Immature natural killer cell (primary cell): ENCODE measurements at regions not wholly inside any gene's neighbourhood (a gene's known extent, or its start where the extent isn't known, plus 50 kb on each side); places are given as distances from the start of the nearest gene placed in this dataset.
A peak's percentile ranks its signal among the peaks of the same experiment; 100 is the strongest.
"Not testable (repeated sequence)": the region's sequence is repeated elsewhere in the genome, so short reads cannot be mapped to it uniquely, and the experiment has no call there.

ENCODE experiments used
- DNase-seq, 3 donors: peaks; one replicate each; pipeline ENCODE4 v3.0.0; 2022; ENCODE audit warnings: mixed read lengths in 1 of 3
- H3K27ac Mint-ChIP-seq, 6 donors: one replicate each; pipeline ENCODE4 v1.8.0; 2020; ENCODE audit warnings: mixed read lengths in 6 of 6, mild to moderate bottlenecking in 5 of 6, inconsistent platforms in 4 of 6, moderate library complexity in 3 of 6
- H3K27me3 Mint-ChIP-seq, 3 donors: one replicate each; pipeline ENCODE4 v1.8.0; 2020 to 2021; ENCODE audit warnings: low read depth in 3 of 3, mild to moderate bottlenecking in 3 of 3, mixed read lengths in 3 of 3, moderate library complexity in 3 of 3, inconsistent platforms in 1 of 3
- H3K36me3 Mint-ChIP-seq, 3 donors: one replicate each; pipeline ENCODE4 v1.8.0; 2020; ENCODE audit warnings: mixed read lengths in 3 of 3, inconsistent platforms in 2 of 3, mild to moderate bottlenecking in 2 of 3
- H3K4me1 Mint-ChIP-seq, 2 donors: one replicate each; pipeline ENCODE4 v1.8.0; 2020; ENCODE audit warnings: inconsistent platforms in 2 of 2, mild to moderate bottlenecking in 2 of 2, mixed read lengths in 2 of 2, moderate library complexity in 1 of 2
- H3K4me3 Mint-ChIP-seq, 5 donors: one replicate each; pipeline ENCODE4 v1.8.0; 2020; ENCODE audit warnings: mild to moderate bottlenecking in 5 of 5, mixed read lengths in 5 of 5, inconsistent platforms in 3 of 5, moderate library complexity in 3 of 5
- H3K9me3 Mint-ChIP-seq, 6 donors: one replicate each; pipeline ENCODE4 v1.8.0; 2020; ENCODE audit warnings: mild to moderate bottlenecking in 6 of 6, mixed read lengths in 6 of 6, inconsistent platforms in 4 of 6, moderate library complexity in 3 of 6

DNA sequence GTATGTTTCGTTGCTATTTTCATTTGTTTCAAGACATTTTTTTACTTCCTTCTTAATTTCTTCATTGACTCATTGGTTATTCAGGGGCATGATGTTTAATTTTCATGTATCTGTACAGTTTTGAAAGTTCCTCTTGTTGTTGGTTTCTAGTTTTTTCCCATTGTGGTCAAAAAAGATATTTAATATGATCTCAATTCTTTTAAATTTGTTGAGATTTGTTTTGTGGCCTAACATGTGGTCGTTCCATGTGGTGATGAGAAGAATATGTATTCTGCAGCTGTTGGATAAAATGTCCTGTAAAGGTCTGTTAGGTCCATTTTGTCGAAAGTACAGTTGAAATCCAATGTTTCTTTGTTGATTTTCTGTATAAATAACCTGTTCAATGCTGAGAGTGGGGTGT, 110.3 kb upstream of the MAP4K4 start:
- no peaks in the 10 kb centered on the region for H3K4me1 Mint-ChIP-seq
- H3K4me3 Mint-ChIP-seq: no peak overlapping the region
- peaks cover 1 to 18% (median 4%) of the 10 kb centered on the region in 3 donors for H3K27me3 Mint-ChIP-seq
- H3K36me3 Mint-ChIP-seq: peaks cover 0 to 8% (median 0%) of the 10 kb centered on the region in 3 donors
- peaks cover 3 to 14% (median 8%) of the 10 kb centered on the region in 6 donors for H3K9me3 Mint-ChIP-seq
- H3K27ac Mint-ChIP-seq: no peak overlapping the region
- DNase-seq: no peak

DNA sequence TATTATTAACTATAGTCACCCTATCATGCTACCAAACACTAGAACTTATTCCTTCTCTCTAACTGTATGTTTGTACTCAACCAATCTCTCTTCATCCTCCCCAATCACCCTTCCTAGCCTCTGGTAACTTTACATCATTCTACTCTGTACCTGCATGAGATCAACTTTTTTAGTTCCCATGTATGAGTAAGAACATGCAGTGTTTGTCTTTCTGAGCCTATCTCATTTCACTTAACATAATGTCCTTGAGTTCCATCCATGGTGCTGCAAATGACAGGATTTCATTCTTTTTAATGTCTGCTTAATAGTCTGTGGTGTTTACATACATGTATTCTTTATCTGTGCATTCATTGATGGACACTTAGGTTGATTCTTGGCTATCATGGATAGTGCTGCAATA, 108.9 kb upstream of the RFX8 start:
- Mint-ChIP-seq H3K9me3 (peaks cover 0 to 9% (median 3%) of the 10 kb centered on the region in 6 donors), H3K4me3 (no peak overlapping the region), H3K4me1 (no peaks in the 10 kb centered on the region), H3K36me3 (peaks cover 0 to 4% (median 0%) of the 10 kb centered on the region in 3 donors), H3K27ac (no peak overlapping the region), H3K27me3 (peaks cover 4 to 14% (median 4%) of the 10 kb centered on the region in 3 donors)
- DNase-seq: no peak

DNA sequence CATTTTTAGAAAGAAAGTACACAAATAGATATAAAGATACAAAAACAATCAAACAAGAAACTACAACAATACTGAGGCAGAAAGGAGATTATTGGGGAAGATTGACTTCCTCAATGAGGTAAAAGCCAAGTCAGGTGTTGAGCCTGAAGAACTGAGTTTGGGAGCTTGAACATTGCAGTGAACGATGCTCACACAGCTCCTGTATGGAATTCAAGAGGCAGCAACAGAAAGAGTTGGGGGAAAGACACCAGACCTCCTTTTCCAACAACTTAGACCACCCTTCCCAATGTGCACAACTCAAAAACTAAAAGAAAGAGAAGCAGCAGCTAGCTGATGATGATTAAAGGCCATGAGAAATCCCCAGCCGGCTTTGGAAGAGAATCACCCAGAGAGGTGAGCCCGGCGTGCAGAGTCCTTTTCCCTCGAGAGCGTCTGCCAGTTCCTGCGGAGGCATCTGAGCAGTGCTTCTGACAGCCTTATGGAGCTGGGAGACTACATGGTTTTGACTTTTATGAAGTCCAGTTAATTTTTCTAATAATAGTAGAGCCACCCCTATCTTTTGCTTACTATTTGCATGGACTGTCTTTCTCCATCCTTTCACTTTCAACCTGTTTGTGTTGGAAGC, 106.9 kb upstream of the RFX8 start:
- H3K27me3 Mint-ChIP-seq: peaks cover 2 to 6% (median 2%) of the 10 kb centered on the region in 3 donors
- H3K4me1 Mint-ChIP-seq: no peaks in the 10 kb centered on the region
- H3K36me3 Mint-ChIP-seq: no peaks in the 10 kb centered on the region
- no peak overlapping the region for H3K4me3 Mint-ChIP-seq
- no peak for DNase-seq
- peaks cover 0 to 2% (median 0%) of the 10 kb centered on the region in 6 donors for H3K9me3 Mint-ChIP-seq
- no peak overlapping the region for H3K27ac Mint-ChIP-seq

DNA sequence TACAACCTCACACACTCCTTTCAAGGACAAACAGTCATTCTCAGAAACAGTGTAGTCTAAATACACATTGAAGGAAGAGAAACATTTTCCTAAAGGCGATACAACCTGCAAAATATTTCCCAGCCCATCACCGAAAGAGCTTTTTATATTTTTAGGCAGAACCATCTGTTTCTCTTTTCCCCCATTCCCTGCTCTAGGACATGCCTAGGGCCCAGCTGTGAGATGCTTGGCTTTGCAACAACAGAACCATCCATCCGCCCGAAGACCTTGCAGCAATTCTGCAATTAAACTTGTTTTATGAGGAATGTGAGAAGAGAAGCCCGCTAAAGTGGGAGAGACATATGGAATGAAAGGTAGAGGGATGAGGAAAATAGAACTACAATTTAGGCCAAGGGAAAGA, 105.6 kb upstream of the RFX8 start:
- Mint-ChIP-seq H3K9me3 (peaks cover 0 to 2% (median 0%) of the 10 kb centered on the region in 6 donors), H3K4me1 (no peaks in the 10 kb centered on the region), H3K27ac (no peak overlapping the region), H3K4me3 (no peak overlapping the region), H3K27me3 (peaks cover 4 to 6% (median 5%) of the 10 kb centered on the region in 3 donors), H3K36me3 (no peaks in the 10 kb centered on the region)
- no peak for DNase-seq

DNA sequence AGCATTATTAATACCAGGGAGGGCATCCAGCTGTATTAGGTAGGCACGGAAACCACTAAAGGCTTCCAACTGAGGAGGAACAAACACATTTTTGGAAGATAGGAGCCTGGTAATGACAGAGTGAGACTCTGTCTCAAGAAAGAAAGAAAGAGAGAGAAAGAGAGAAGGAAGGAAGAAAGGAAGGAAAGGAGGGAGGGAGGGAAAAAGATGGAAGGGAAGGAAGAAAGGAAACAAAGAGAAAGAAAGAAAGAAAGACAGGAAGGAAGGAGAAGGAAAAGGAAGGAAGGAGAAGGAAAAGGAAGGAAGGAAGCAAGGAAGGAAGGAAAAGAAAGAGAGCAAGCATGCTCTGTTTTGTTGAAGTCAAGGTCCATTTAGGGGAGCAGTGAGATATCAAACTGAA, 103.8 kb upstream of the RFX8 start:
- peaks cover 0 to 2% (median 0%) of the 10 kb centered on the region in 6 donors for H3K9me3 Mint-ChIP-seq
- H3K4me3 Mint-ChIP-seq: no peak overlapping the region
- no peaks in the 10 kb centered on the region for H3K36me3 Mint-ChIP-seq
- peaks cover 5 to 8% (median 6%) of the 10 kb centered on the region in 3 donors for H3K27me3 Mint-ChIP-seq
- H3K27ac Mint-ChIP-seq: no peak overlapping the region
- no peak for DNase-seq
- no peaks in the 10 kb centered on the region for H3K4me1 Mint-ChIP-seq

DNA sequence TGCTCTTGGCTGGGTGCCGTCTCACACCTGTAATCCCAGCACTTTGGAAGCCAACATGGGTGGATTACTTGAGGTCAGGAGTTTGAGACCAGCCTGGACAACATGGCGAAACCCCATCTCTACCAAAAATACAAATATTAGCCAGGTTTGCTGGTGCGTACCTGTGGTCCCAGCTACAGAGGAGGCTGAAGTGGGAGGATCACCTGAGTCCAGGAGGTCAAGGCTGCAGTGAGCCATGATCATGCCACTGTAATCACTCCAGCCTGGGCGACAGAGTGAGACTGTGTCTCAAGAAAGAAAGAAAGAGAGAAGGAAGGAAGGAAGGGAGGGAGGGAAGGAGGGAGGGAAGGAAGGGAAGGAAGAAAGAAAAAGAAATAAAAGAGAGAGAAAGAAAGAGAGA, 103.2 kb upstream of the RFX8 start:
- DNase-seq, H3K4me1 Mint-ChIP-seq, H3K4me3 Mint-ChIP-seq, H3K27me3 Mint-ChIP-seq, H3K9me3 Mint-ChIP-seq, H3K27ac Mint-ChIP-seq, H3K36me3 Mint-ChIP-seq: not testable (repeated sequence)

DNA sequence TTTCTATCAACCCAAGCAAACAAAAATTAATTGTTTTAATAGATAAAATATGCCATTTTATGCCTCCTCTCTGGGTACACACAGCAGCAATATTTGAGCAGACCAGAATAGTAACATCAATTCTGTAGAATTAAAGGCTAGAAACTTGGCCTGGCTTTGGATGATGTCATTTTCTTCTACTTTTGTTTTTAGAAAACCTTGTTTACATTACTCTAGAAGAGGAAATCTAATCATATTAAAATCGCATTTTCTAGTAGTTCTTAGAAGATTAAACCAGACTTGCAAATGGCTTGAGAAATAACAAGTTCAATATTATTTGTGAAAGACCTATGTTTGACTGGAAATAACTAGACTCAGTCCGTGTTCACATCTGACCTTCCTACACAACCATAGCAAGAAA, 102.3 kb upstream of the RFX8 start:
- no peak overlapping the region for H3K4me3 Mint-ChIP-seq
- H3K4me1 Mint-ChIP-seq: no peaks in the 10 kb centered on the region
- no peak for DNase-seq
- H3K9me3 Mint-ChIP-seq: no peaks in the 10 kb centered on the region
- H3K27me3 Mint-ChIP-seq: peaks cover 5 to 8% (median 8%) of the 10 kb centered on the region in 3 donors
- H3K36me3 Mint-ChIP-seq: no peaks in the 10 kb centered on the region
- H3K27ac Mint-ChIP-seq: no peak overlapping the region

DNA sequence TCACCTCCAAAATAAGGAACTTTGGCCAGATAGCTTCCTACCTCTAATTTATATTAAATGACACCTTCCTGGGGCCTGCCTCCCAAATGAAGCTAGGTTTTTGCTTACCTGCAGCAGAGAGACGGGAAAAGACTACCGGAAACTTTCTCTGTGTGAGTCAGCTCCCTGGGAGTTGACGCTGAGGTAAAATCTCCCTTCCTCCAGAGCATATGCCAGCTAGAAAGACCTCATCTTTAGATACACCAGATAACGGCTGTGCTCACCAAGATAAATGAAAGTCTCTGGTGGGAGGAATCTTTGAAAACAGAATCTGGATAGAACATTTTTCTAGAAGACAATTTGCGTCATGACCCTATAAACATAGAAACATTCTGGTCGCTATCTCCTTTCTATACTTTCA, 99.7 kb upstream of the RFX8 start:
- H3K4me1 Mint-ChIP-seq: peaks cover 4 to 9% of the 10 kb centered on the region in 2 donors
- no peaks in the 10 kb centered on the region for H3K36me3 Mint-ChIP-seq
- no peak overlapping the region for H3K27ac Mint-ChIP-seq
- H3K4me3 Mint-ChIP-seq: no peak overlapping the region
- H3K9me3 Mint-ChIP-seq: no peaks in the 10 kb centered on the region
- no peak for DNase-seq
- peaks cover 7 to 19% (median 8%) of the 10 kb centered on the region in 3 donors for H3K27me3 Mint-ChIP-seq

DNA sequence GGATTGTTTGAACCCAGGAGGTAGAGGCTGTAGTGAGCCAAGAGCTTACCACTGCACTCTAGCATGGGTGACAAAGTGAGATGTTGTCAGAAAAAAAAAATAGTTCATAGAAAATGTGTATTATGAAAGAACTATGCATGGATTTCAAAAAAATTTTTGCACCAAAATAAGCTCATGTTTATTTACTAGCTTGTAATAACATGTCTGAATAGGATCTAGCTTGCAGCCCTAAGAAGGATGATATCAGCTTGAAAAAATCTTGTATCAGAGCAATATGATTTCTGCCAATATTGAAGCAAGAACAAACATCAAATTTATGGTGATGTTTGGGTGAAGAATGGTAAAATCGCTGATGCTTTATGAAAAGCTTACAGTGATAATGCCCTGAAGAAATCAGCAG, 97.0 kb upstream of the RFX8 start:
- H3K4me3 Mint-ChIP-seq: no peak overlapping the region
- no peaks in the 10 kb centered on the region for H3K9me3 Mint-ChIP-seq
- no peaks in the 10 kb centered on the region for H3K36me3 Mint-ChIP-seq
- no peak for DNase-seq
- peaks cover 4 to 26% (median 7%) of the 10 kb centered on the region in 3 donors for H3K27me3 Mint-ChIP-seq
- peaks cover 4 to 9% of the 10 kb centered on the region in 2 donors for H3K4me1 Mint-ChIP-seq
- no peak overlapping the region for H3K27ac Mint-ChIP-seq

DNA sequence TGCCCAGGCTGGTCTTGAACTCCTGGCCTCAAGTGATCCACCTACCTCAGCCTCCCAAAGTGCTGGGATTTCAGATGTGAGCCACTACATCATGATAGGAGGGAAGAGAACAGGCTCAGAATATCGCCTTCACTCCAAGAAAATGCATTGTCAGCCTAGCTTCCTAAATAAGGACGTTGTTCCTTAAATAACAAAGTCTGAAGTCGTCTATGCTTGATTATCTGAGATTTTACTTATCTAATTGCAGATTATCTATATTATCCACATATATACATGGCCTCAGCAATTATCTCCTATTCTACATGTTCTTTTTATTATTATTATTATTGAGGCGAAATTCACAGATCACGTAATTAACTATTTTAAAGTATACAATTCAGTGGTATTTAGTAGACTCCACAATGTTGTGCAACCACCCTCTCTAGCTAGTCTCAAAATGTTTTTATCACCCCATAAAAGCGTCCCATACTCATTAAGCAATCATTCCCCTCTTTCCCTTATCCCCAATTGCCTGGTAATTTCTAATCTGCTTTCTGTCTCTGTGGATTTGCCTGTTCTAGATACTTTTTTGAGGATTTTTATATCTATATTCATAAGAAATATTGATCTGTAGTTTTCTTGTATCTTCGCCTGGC, 95.1 kb upstream of the RFX8 start:
- Mint-ChIP-seq H3K36me3 (no peaks in the 10 kb centered on the region), H3K4me1 (peaks cover 4 to 9% of the 10 kb centered on the region in 2 donors), H3K27ac (no peak overlapping the region), H3K4me3 (no peak overlapping the region), H3K9me3 (no peaks in the 10 kb centered on the region), H3K27me3 (peaks cover 4 to 24% (median 7%) of the 10 kb centered on the region in 3 donors)
- no peak for DNase-seq

DNA sequence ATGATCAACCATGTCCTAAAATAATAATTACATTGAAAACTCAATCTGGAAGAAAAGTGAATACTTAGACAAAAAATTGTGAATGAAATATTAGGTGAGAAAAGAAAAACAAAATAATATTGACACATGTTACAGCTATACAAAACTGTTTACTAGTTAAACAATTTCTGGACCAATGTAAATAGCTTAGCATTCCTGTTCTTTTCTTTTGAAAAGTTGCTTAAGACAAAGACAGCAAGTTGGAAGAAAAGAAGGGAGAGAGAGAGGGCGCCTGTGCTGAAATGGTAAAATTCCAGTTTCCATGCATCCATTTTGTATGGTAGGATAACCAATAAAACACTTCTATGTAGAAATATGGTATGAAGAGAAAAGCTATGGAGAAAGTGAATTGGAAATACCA, 94.1 kb upstream of the RFX8 start:
- DNase-seq: no peak
- H3K27ac Mint-ChIP-seq: no peak overlapping the region
- H3K27me3 Mint-ChIP-seq: peaks cover 4 to 21% (median 5%) of the 10 kb centered on the region in 3 donors
- H3K9me3 Mint-ChIP-seq: no peaks in the 10 kb centered on the region
- no peaks in the 10 kb centered on the region for H3K36me3 Mint-ChIP-seq
- H3K4me3 Mint-ChIP-seq: no peak overlapping the region
- H3K4me1 Mint-ChIP-seq: peaks cover 4 to 9% of the 10 kb centered on the region in 2 donors

DNA sequence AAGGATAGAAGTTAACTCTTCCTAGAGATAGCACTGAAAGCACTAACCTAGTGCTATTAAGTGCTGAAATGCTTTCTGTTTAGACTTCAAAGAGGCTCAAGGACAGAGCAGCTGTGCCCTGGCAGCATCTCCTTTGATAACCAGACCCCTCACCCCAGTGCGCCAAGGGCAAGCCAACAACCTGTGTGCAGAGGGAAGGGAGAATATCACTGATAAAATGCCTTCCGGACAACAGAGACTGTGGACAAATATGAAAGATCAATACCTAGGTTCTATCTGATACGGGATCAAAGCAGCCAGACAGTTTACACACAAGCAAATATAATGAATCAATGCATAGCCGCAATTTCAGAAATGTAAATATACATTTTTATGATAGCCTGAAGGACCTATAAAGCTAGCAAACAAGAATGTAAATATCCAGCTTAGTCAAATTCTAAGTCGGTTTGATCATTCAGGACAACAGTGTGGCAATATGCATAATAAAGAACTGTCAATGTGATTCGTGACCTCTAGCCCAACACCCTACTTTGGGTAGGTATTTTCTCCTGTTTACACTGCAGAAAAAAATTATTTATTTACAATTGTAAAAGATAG, 91.8 kb upstream of the RFX8 start:
- peaks cover 0 to 6% (median 0%) of the 10 kb centered on the region in 3 donors for H3K36me3 Mint-ChIP-seq
- H3K4me3 Mint-ChIP-seq: no peak overlapping the region
- DNase-seq: no peak
- peaks cover 13 to 20% of the 10 kb centered on the region in 2 donors for H3K4me1 Mint-ChIP-seq
- no peak overlapping the region for H3K27ac Mint-ChIP-seq
- peaks cover 6 to 23% (median 7%) of the 10 kb centered on the region in 3 donors for H3K27me3 Mint-ChIP-seq
- peaks cover 0 to 2% (median 0%) of the 10 kb centered on the region in 6 donors for H3K9me3 Mint-ChIP-seq

DNA sequence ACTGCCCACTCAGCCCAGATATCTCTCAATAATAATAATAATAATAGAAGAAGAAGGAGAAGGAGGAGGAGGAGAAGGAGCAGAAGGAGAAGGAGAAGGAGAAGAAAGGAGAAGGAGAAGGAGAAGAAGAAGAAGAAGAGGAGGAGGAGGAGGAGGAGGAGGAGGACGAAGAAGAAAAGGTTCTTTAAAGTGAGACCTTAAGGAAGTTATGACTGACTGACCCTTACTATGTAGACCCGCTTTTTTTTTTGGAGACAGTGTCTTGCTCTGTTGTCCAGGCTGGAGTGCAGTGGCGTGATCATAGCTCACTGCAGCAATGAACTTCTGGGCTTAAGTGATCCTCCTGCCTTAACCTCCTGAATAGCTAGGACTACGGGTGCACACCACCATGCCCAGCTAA, 88.9 kb upstream of the RFX8 start:
- Mint-ChIP-seq H3K27ac (no peak overlapping the region), H3K4me1 (peaks cover 25 to 27% of the 10 kb centered on the region in 2 donors), H3K27me3 (peaks cover 3 to 14% (median 5%) of the 10 kb centered on the region in 3 donors)

DNA sequence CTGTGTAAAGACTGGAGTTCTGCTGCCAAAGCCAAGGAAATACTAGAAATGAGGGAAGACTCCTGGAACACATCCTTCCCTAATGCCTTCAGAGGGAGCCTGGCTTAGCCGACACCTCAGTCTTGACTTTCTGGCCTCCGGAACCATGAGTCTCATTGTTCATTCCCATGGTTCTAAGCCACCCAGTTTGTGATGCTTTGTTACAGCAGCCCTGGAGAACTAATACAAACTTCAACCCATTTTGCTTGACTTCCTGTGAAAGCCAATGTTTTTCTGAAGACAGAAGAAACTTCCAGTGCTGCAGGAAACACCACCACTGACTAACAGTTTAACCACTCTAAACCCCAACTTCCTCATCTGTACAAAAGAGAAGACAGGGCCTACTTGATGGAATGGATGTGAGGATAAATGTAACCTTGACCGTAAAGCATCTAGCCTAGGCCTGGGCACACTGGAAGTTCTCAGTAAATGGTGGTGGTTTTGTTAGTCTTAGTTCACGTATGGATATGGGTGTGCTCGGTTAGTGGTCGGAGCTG, 85.9 kb upstream of the RFX8 start:
- peak in 2 of 3 donors; percentile 5 to 10 for DNase-seq
- Mint-ChIP-seq H3K9me3 (peaks cover 0 to 9% (median 3%) of the 10 kb centered on the region in 6 donors), H3K27ac (peak overlapping the region; percentile 4 to 81 (median 53)), H3K36me3 (peaks cover 0 to 11% (median 4%) of the 10 kb centered on the region in 3 donors), H3K4me1 (peaks cover 25 to 27% of the 10 kb centered on the region in 2 donors), H3K27me3 (peaks cover 3 to 9% (median 5%) of the 10 kb centered on the region in 3 donors), H3K4me3 (peak overlapping the region; percentile 19 to 64 (median 50))

More for the DNA sequence above, 88.9 kb upstream of the RFX8 start:
- peaks cover 0 to 6% (median 4%) of the 10 kb centered on the region in 3 donors for H3K36me3 Mint-ChIP-seq
- peaks cover 0 to 9% (median 3%) of the 10 kb centered on the region in 6 donors for H3K9me3 Mint-ChIP-seq
- no peak overlapping the region for H3K4me3 Mint-ChIP-seq
- no peak for DNase-seq
